ENCODE measurements at regions not wholly inside any gene's neighbourhood (a gene's known extent, or its start where the extent isn't known, plus 50 kb on each side); places are given as distances from the start of the nearest gene placed in this dataset.

DNA sequence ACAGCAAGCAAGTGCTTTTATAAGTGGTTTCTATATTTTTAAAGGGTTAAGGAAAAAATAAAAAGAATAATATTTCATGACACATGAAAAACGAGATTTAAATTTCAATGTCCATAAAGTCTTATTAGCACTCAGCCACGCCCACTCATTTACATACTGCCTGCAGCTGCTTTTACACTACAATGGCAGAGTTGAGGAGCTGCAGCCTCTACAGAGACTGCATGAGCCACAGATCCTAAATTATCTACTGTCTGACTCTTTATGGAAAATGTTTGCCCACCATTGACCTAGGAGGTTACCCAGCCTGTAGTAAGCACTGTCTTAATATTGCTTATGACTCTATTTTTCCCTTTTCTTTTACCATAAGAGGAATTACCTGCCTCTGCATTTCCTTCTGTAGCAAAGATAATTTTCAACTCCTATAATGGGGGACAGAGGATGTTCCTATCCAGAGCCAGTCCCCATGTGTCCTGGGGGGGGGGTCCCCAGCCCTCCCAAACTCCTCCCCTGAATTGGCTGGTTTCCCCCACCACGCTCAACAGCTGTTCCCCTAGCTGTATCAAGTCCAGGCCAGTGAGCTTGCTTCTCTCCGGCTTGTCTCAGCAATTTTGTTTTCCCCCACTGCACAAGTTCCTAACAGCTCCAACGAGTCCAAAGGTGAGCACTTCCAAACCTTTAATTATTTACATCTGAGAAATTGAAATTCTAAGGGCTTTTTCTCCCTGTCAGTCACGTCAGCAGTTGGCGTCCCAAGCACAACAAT is 139.4 kb upstream of the ERCC4 start:
- H3K27ac ChIP-seq (ENCODE audit: low read length): no peak overlapping the region
- ATAC-seq (ENCODE audit: insufficient read depth, low read depth) (no peak), DNase-seq (no peak)
- H3K4me2 ChIP-seq (ENCODE audit: insufficient read depth, low read length): no peak overlapping the region
- H3K27me3 ChIP-seq (ENCODE audit: insufficient read depth, low read length, poor library complexity): no peaks in the 10 kb centered on the region
- no peaks in the 10 kb centered on the region for H3K4me1 ChIP-seq (ENCODE audit: insufficient read depth, low read length)
- TF ChIP-seq CTCF (IDR thresholded peaks at IDR 0.05; ENCODE audit: borderline replicate concordance, extremely low read depth, low read length, poor library complexity, severe bottlenecking) (no peak), EZH2 (IDR thresholded peaks at IDR 0.05; ENCODE audit: borderline replicate concordance, low read depth, low read length, severe bottlenecking) (no peak)
- no peaks in the 10 kb centered on the region for H3K9me3 ChIP-seq (ENCODE audit: insufficient read depth, low read length, severe bottlenecking)
- H3K79me2 ChIP-seq (ENCODE audit: insufficient read depth, low read length): no peaks in the 10 kb centered on the region
- no peaks in the 10 kb centered on the region for H3K36me3 ChIP-seq (ENCODE audit: insufficient read depth, low read length)
- H2AFZ ChIP-seq (ENCODE audit: low read depth, low read length): no peak overlapping the region
- H3K4me3 ChIP-seq (ENCODE audit: low read depth in 1 of 2, low read length in 2 of 2): no peak overlapping the region
- H4K20me1 ChIP-seq (ENCODE audit: insufficient read depth, low read length): no peaks in the 10 kb centered on the region
- no peak overlapping the region for H3K9ac ChIP-seq (ENCODE audit: low read depth, low read length)

DNA sequence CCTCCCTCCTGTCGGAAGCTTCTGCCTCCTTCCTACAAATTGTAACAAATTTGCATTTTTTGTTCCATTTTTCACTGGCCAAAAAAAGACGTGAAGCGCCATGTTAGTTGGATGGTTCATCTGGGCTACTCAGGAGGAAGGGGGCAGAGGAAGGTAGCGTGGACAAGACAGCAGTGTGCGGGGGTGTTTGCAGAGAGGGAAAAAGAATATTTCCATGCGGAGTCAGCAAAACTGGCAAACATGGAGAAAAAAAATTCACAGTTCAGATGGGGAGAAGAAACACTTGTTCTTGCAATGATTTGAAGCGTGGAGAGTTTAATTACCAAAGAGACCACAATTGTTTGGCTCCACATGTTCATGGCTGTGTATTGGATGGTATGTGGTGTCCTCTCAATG is 138.8 kb upstream of the ERCC4 start:
- ATAC-seq (ENCODE audit: insufficient read depth, low read depth): no peak
- Histone ChIP-seq H3K27ac (ENCODE audit: low read length) (no peak overlapping the region), H3K4me3 (ENCODE audit: low read depth in 1 of 2, low read length in 2 of 2) (no peak overlapping the region), H3K4me2 (ENCODE audit: insufficient read depth, low read length) (no peak overlapping the region), H3K4me1 (ENCODE audit: insufficient read depth, low read length) (no peaks in the 10 kb centered on the region), H3K36me3 (ENCODE audit: insufficient read depth, low read length) (no peaks in the 10 kb centered on the region), H4K20me1 (ENCODE audit: insufficient read depth, low read length) (no peaks in the 10 kb centered on the region), H3K27me3 (ENCODE audit: insufficient read depth, low read length, poor library complexity) (no peaks in the 10 kb centered on the region), H3K9me3 (ENCODE audit: insufficient read depth, low read length, severe bottlenecking) (no peaks in the 10 kb centered on the region), H3K9ac (ENCODE audit: low read depth, low read length) (no peak overlapping the region), H2AFZ (ENCODE audit: low read depth, low read length) (no peak overlapping the region), H3K79me2 (ENCODE audit: insufficient read depth, low read length) (no peaks in the 10 kb centered on the region)
- TF ChIP-seq CTCF (IDR thresholded peaks at IDR 0.05; ENCODE audit: borderline replicate concordance, extremely low read depth, low read length, poor library complexity, severe bottlenecking): no peak
- TF ChIP-seq EZH2 (IDR thresholded peaks at IDR 0.05; ENCODE audit: borderline replicate concordance, low read depth, low read length, severe bottlenecking): no peak
- no peak for DNase-seq

GRCh38 chr16:13781575-13782338 is 138.2 kb upstream of the ERCC4 start:
- H3K9me3 ChIP-seq (ENCODE audit: insufficient read depth, low read length, severe bottlenecking): no peaks in the 10 kb centered on the region
- no peaks in the 10 kb centered on the region for H3K27me3 ChIP-seq (ENCODE audit: insufficient read depth, low read length, poor library complexity)
- H3K9ac ChIP-seq (ENCODE audit: low read depth, low read length): no peak overlapping the region
- no peak overlapping the region for H3K4me3 ChIP-seq (ENCODE audit: low read depth in 1 of 2, low read length in 2 of 2)
- H2AFZ ChIP-seq (ENCODE audit: low read depth, low read length): no peak overlapping the region
- no peaks in the 10 kb centered on the region for H3K79me2 ChIP-seq (ENCODE audit: insufficient read depth, low read length)
- no peak for DNase-seq
- H3K4me2 ChIP-seq (ENCODE audit: insufficient read depth, low read length): no peak overlapping the region
- no peaks in the 10 kb centered on the region for H3K4me1 ChIP-seq (ENCODE audit: insufficient read depth, low read length)
- no peaks in the 10 kb centered on the region for H4K20me1 ChIP-seq (ENCODE audit: insufficient read depth, low read length)
- H3K36me3 ChIP-seq (ENCODE audit: insufficient read depth, low read length): no peaks in the 10 kb centered on the region
- no peak for ATAC-seq (ENCODE audit: insufficient read depth, low read depth)
- H3K27ac ChIP-seq (ENCODE audit: low read length): no peak overlapping the region
- TF ChIP-seq CTCF (IDR thresholded peaks at IDR 0.05; ENCODE audit: borderline replicate concordance, extremely low read depth, low read length, poor library complexity, severe bottlenecking): no peak
